ENCODE measurements at regions not wholly inside any gene's neighbourhood (a gene's known extent, or its start where the extent isn't known, plus 50 kb on each side); places are given as distances from the start of the nearest gene placed in this dataset.

DNA sequence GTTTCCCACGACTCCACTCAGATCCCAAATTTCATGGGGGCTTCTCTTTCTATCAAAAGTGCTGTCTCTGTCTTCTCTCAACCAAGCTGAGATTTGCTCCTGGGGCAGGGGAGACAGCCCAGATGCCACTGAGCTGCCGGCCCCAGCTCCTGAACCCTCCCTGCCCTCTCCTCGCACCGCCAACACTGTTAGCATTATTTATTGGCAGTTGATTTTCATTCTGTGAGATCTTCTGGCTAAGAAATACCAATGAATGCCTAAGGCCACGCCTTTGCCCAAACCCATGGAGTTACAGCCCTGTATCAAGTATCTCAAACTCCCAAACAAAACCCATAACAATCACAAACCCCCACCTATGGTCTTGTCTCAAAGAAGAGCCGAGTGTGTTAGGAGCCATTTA is 153.0 kb upstream of the TWIST2 start:
- no peak for DNase-seq
- Histone ChIP-seq H3K4me1 (ENCODE audit: control insufficient read depth in 1 of 2, insufficient read depth in 2 of 2, low read length in 2 of 2) (no peaks in the 10 kb centered on the region), H2AFZ (ENCODE audit: insufficient read depth, low read length, poor library complexity) (no peak overlapping the region), H3K4me2 (ENCODE audit: low read length) (no peak overlapping the region), H3K18ac (ENCODE audit: low read length) (no peak overlapping the region), H3K9ac (ENCODE audit: low read length) (no peak overlapping the region), H3K27ac (ENCODE audit: low read depth, low read length) (no peak overlapping the region), H4K12ac (ENCODE audit: low read depth, low read length) (no peak overlapping the region), H3K36me3 (ENCODE audit: control insufficient read depth in 1 of 2, insufficient read depth in 2 of 2, low read length in 2 of 2) (no peaks in the 10 kb centered on the region), H2BK12ac (ENCODE audit: low read length) (no peak overlapping the region), H2AK5ac (ENCODE audit: low read length) (no peak overlapping the region), H4K8ac (ENCODE audit: low read depth, low read length) (no peak overlapping the region), H3K23ac (ENCODE audit: low read length) (no peak overlapping the region), H2BK120ac (ENCODE audit: insufficient read depth, low read length, poor library complexity) (no peak overlapping the region), H2BK5ac (ENCODE audit: low read depth, low read length, poor library complexity) (no peak overlapping the region), H4K91ac (ENCODE audit: low read depth, low read length) (no peak overlapping the region), H3K4ac (ENCODE audit: low read depth, low read length) (no peak overlapping the region), H3K4me3 (ENCODE audit: low read depth, low read length) (no peak overlapping the region), H3K79me1 (ENCODE audit: low read length) (no peaks in the 10 kb centered on the region), H3K79me2 (ENCODE audit: control insufficient read depth, insufficient read depth, low read length, poor library complexity) (no peaks in the 10 kb centered on the region), H3K9me3 (ENCODE audit: insufficient read depth, low read depth, low read length) (peaks cover 2% of the 10 kb centered on the region), H3K14ac (ENCODE audit: low read length) (no peak overlapping the region), H3K27me3 (ENCODE audit: insufficient read depth, low read length) (no peaks in the 10 kb centered on the region)
- no CpG with 5 or more reads among the region's 6 CpGs for WGBS (ENCODE audit: extremely low coverage, insufficient coverage, insufficient read length)

GRCh38 chr2:238695538-238695937 is 152.3 kb upstream of the TWIST2 start:
- H4K8ac ChIP-seq (ENCODE audit: low read depth, low read length), result no peak overlapping the region
- H2BK120ac ChIP-seq (ENCODE audit: insufficient read depth, low read length, poor library complexity), result no peak overlapping the region
- H3K4ac ChIP-seq (ENCODE audit: low read depth, low read length), result no peak overlapping the region
- no peak overlapping the region for H2BK5ac ChIP-seq (ENCODE audit: low read depth, low read length, poor library complexity)
- H2AFZ ChIP-seq (ENCODE audit: insufficient read depth, low read length, poor library complexity), result no peak overlapping the region
- no peak overlapping the region for H3K14ac ChIP-seq (ENCODE audit: low read length)
- no peak overlapping the region for H4K12ac ChIP-seq (ENCODE audit: low read depth, low read length)
- H4K91ac ChIP-seq (ENCODE audit: low read depth, low read length), result no peak overlapping the region
- H2BK12ac ChIP-seq (ENCODE audit: low read length), result no peak overlapping the region
- WGBS (ENCODE audit: extremely low coverage, insufficient coverage, insufficient read length), result no CpG with 5 or more reads among the region's 4 CpGs
- DNase-seq, result no peak
- peaks cover 2% of the 10 kb centered on the region for H3K9me3 ChIP-seq (ENCODE audit: insufficient read depth, low read depth, low read length)
- no peak overlapping the region for H2AK5ac ChIP-seq (ENCODE audit: low read length)
- H3K18ac ChIP-seq (ENCODE audit: low read length), result no peak overlapping the region
- no peak overlapping the region for H3K23ac ChIP-seq (ENCODE audit: low read length)
- no peaks in the 10 kb centered on the region for H3K79me2 ChIP-seq (ENCODE audit: control insufficient read depth, insufficient read depth, low read length, poor library complexity)
- H3K4me2 ChIP-seq (ENCODE audit: low read length), result no peak overlapping the region
- no peaks in the 10 kb centered on the region for H3K79me1 ChIP-seq (ENCODE audit: low read length)
- H3K4me1 ChIP-seq (ENCODE audit: control insufficient read depth in 1 of 2, insufficient read depth in 2 of 2, low read length in 2 of 2), result no peaks in the 10 kb centered on the region
- no peaks in the 10 kb centered on the region for H3K27me3 ChIP-seq (ENCODE audit: insufficient read depth, low read length)
- no peaks in the 10 kb centered on the region for H3K36me3 ChIP-seq (ENCODE audit: control insufficient read depth in 1 of 2, insufficient read depth in 2 of 2, low read length in 2 of 2)
- no peak overlapping the region for H3K4me3 ChIP-seq (ENCODE audit: low read depth, low read length)
- H3K27ac ChIP-seq (ENCODE audit: low read depth, low read length), result no peak overlapping the region
- H3K9ac ChIP-seq (ENCODE audit: low read length), result no peak overlapping the region

- Histone ChIP-seq H3K23ac (ENCODE audit: low read length) (no peak overlapping the region), H3K27me3 (ENCODE audit: insufficient read depth, low read length) (no peaks in the 10 kb centered on the region), H3K4me1 (ENCODE audit: control insufficient read depth in 1 of 2, insufficient read depth in 2 of 2, low read length in 2 of 2) (no peaks in the 10 kb centered on the region), H3K79me1 (ENCODE audit: low read length) (no peaks in the 10 kb centered on the region), H3K9me3 (ENCODE audit: insufficient read depth, low read depth, low read length) (peaks cover 2% of the 10 kb centered on the region), H3K4ac (ENCODE audit: low read depth, low read length) (no peak overlapping the region), H3K9ac (ENCODE audit: low read length) (no peak overlapping the region), H3K14ac (ENCODE audit: low read length) (no peak overlapping the region), H4K12ac (ENCODE audit: low read depth, low read length) (no peak overlapping the region), H3K27ac (ENCODE audit: low read depth, low read length) (no peak overlapping the region), H2AFZ (ENCODE audit: insufficient read depth, low read length, poor library complexity) (no peak overlapping the region), H2AK5ac (ENCODE audit: low read length) (no peak overlapping the region), H4K8ac (ENCODE audit: low read depth, low read length) (no peak overlapping the region), H3K4me3 (ENCODE audit: low read depth, low read length) (no peak overlapping the region), H4K91ac (ENCODE audit: low read depth, low read length) (no peak overlapping the region), H3K4me2 (ENCODE audit: low read length) (no peak overlapping the region), H3K36me3 (ENCODE audit: control insufficient read depth in 1 of 2, insufficient read depth in 2 of 2, low read length in 2 of 2) (no peaks in the 10 kb centered on the region), H3K79me2 (ENCODE audit: control insufficient read depth, insufficient read depth, low read length, poor library complexity) (no peaks in the 10 kb centered on the region), H2BK120ac (ENCODE audit: insufficient read depth, low read length, poor library complexity) (no peak overlapping the region), H3K18ac (ENCODE audit: low read length) (no peak overlapping the region), H2BK12ac (ENCODE audit: low read length) (no peak overlapping the region), H2BK5ac (ENCODE audit: low read depth, low read length, poor library complexity) (no peak overlapping the region)
- no CpG with 5 or more reads among the region's 4 CpGs for WGBS (ENCODE audit: extremely low coverage, insufficient coverage, insufficient read length)
- DNase-seq, result no peak
These were observed 151.6 kb upstream of the TWIST2 start for GRCh38 chr2:238696331-238696730.

GRCh38 chr2:238696786-238697185 is 151.1 kb upstream of the TWIST2 start:
- H3K23ac ChIP-seq (ENCODE audit: low read length), result no peak overlapping the region
- H2BK5ac ChIP-seq (ENCODE audit: low read depth, low read length, poor library complexity), result no peak overlapping the region
- H3K36me3 ChIP-seq (ENCODE audit: control insufficient read depth in 1 of 2, insufficient read depth in 2 of 2, low read length in 2 of 2), result no peaks in the 10 kb centered on the region
- no peak overlapping the region for H4K91ac ChIP-seq (ENCODE audit: low read depth, low read length)
- no peak overlapping the region for H3K4me2 ChIP-seq (ENCODE audit: low read length)
- H3K27ac ChIP-seq (ENCODE audit: low read depth, low read length), result no peak overlapping the region
- H3K9ac ChIP-seq (ENCODE audit: low read length), result no peak overlapping the region
- no peak overlapping the region for H2BK120ac ChIP-seq (ENCODE audit: insufficient read depth, low read length, poor library complexity)
- peaks cover 2% of the 10 kb centered on the region for H3K9me3 ChIP-seq (ENCODE audit: insufficient read depth, low read depth, low read length)
- no peak overlapping the region for H3K18ac ChIP-seq (ENCODE audit: low read length)
- no peaks in the 10 kb centered on the region for H3K79me2 ChIP-seq (ENCODE audit: control insufficient read depth, insufficient read depth, low read length, poor library complexity)
- H2BK12ac ChIP-seq (ENCODE audit: low read length), result no peak overlapping the region
- H2AK5ac ChIP-seq (ENCODE audit: low read length), result no peak overlapping the region
- H3K4me1 ChIP-seq (ENCODE audit: control insufficient read depth in 1 of 2, insufficient read depth in 2 of 2, low read length in 2 of 2), result no peaks in the 10 kb centered on the region
- H4K12ac ChIP-seq (ENCODE audit: low read depth, low read length), result no peak overlapping the region
- no peak overlapping the region for H3K4me3 ChIP-seq (ENCODE audit: low read depth, low read length)
- no peak overlapping the region for H4K8ac ChIP-seq (ENCODE audit: low read depth, low read length)
- no peaks in the 10 kb centered on the region for H3K27me3 ChIP-seq (ENCODE audit: insufficient read depth, low read length)
- H3K79me1 ChIP-seq (ENCODE audit: low read length), result no peaks in the 10 kb centered on the region
- no peak overlapping the region for H3K4ac ChIP-seq (ENCODE audit: low read depth, low read length)
- H3K14ac ChIP-seq (ENCODE audit: low read length), result no peak overlapping the region
- no CpG with 5 or more reads among the region's 3 CpGs for WGBS (ENCODE audit: extremely low coverage, insufficient coverage, insufficient read length)
- H2AFZ ChIP-seq (ENCODE audit: insufficient read depth, low read length, poor library complexity), result no peak overlapping the region
- DNase-seq, result no peak

All from trophoblast cell (in vitro differentiated cells and primary cell).